Heart left ventricle (tissue), 16 donors: ENCODE measurements at regions not wholly inside any gene's neighbourhood (a gene's known extent, or its start where the extent isn't known, plus 50 kb on each side); places are given as distances from the start of the nearest gene placed in this dataset.

ENCODE experiments used
- ATAC-seq, 4 donors: fragments of 200-7000 bp; cut with Tn5 transposase; one replicate each; pipeline ENCODE4 v1.9.1; 2020 to 2022; ENCODE audit warnings: moderate library complexity in 4 of 4, mild to moderate bottlenecking in 3 of 4, moderate number of reproducible peaks in 1 of 4
- DNase-seq, 5 donors: peaks; one replicate each; pipeline ENCODE4 v3.0.0-alpha.2; 2020
- H3K27ac ChIP-seq, 12 donors: fragments of 200-600 bp; sonication (generic) in 4 of 12; one replicate each; pipeline versions ENCODE4 v1.5.0 to v1.8.0; 2016 to 2022; ENCODE audit warnings: mild to moderate bottlenecking in 2 of 12
- H3K27me3 ChIP-seq, 9 donors: fragments of 200-600 bp; sonication (generic) in 2 of 9; one replicate each; pipeline versions ENCODE4 v1.5.1 to v1.8.0; 2016 to 2022; ENCODE audit warnings: mild to moderate bottlenecking in 3 of 9
- H3K36me3 ChIP-seq, 9 donors: fragments of 200-600 bp; sonication (generic) in 2 of 9; one replicate each; pipeline versions ENCODE4 v1.5.0 to v1.8.0; 2018 to 2022; ENCODE audit warnings: mild to moderate bottlenecking in 2 of 9
- H3K4me1 ChIP-seq, 12 donors: fragments of 200-600 bp; sonication (generic) in 4 of 12; one replicate each; pipeline versions ENCODE4 v1.5.0 to v1.8.0; 2016 to 2022; ENCODE audit warnings: mild to moderate bottlenecking in 3 of 12
- H3K4me3 ChIP-seq, 12 donors: fragments of 200-600 bp; sonication (generic) in 4 of 12; one replicate each; pipeline versions ENCODE4 v1.5.0 to v1.8.0; 2017 to 2022; ENCODE audit warnings: mild to moderate bottlenecking in 9 of 12, moderate library complexity in 4 of 12
- H3K9me3 ChIP-seq, 12 donors: fragments of 200-600 bp; sonication (generic) in 4 of 12; one replicate each; pipeline versions ENCODE4 v1.5.0 to v1.8.0; 2016 to 2022; ENCODE audit warnings: mild to moderate bottlenecking in 1 of 12
- CTCF ChIP-seq, 12 donors: fragments of 200-600 bp; sonication (generic) in 4 of 12; IDR thresholded peaks; one replicate each; pipeline versions ENCODE4 v1.5.0 to v1.8.0; 2018 to 2022; ENCODE audit warnings: antibody characterized with exemption in 12 of 12, mild to moderate bottlenecking in 5 of 12
- POLR2A ChIP-seq, 2 donors: fragments of 450-650 bp; IDR thresholded peaks; one replicate each; pipeline ENCODE4 v1.6.1; 2017; ENCODE audit warnings: antibody characterized with exemption in 2 of 2, mild to moderate bottlenecking in 2 of 2, moderate library complexity in 2 of 2
- WGBS, 4 donors: extraction: QIAGEN DNeasy Blood & Tissue Kit in 2 of 4; methylation state at CpG; one replicate each; pipeline versions ENCODE4 v1.1.5 to v1.1.7; 2013 to 2018; 5-methylcytosine and 5-hydroxymethylcytosine counted together
- intact Hi-C, 10 donors: fragments of 100-400 bp; cut with DNase I; formaldehyde crosslinking; loops; one replicate each; pipeline versions ENCODE4 v1.11.1 to v1.14.2; 2022
- donor health status: ischemic (EF 13 %, LVEDD 7.1; RV severe dilation, severe dysfunction).
- donor health status: healthy with polysubstance abuse.
- donor health status: DM: no; HTN: yes; CAD: no.
- donor health status: DM: no; HTN: no; CAD: no.
- donor health status: ischemic (EF 25% LVEDD 6.9; RV normal size, moderate dysfunction).
- donor health status: ischemic (EF 25% LVEDD 5.7; RV mildly dilated, moderate dysfunction).
- donor health status: healthy.
- donor health status: DM: yes; HTN: yes; CAD: no.
- donor health status: ischemic (EF 35%, LVEDD 5.7; RV mildly dilated, moderate dysfunction).
- donor health status: nonischemic (EF 11% LVEDD 7.7; RV severe dilation, severe dysfunction).
- donor health status: DM: yes; HTN: yes; CAD: no.
- donor health status: PGD.
- donor health status: ischemic (EF 29% LVEDD 5.4; RV normal size, mild dysfunction).
- donor health status: nonischemic (EF 23%, LVEDD 6.1; RV moderate dilation, normal function).

GRCh38 chr1:99361406-99361805, 97.1 kb downstream of the PLPPR4 start:
- no peak overlapping the region for H3K27ac ChIP-seq
- no peak for DNase-seq
- H3K36me3 ChIP-seq, result no peaks in the 10 kb centered on the region
- no peak overlapping the region for H3K4me3 ChIP-seq
- ATAC-seq, result no peak
- intact Hi-C loops, result no loop called here
- H3K4me1 ChIP-seq, result no peaks in the 10 kb centered on the region
- TF ChIP-seq CTCF (IDR thresholded peaks at IDR 0.05) (no peak), POLR2A (IDR thresholded peaks at IDR 0.05) (no peak)
- 44 to 71% (median 54%) methylated on average over 2 of the region's 2 CpGs for WGBS, 4 donors
- no peaks in the 10 kb centered on the region for H3K9me3 ChIP-seq
- H3K27me3 ChIP-seq, result no peaks in the 10 kb centered on the region

- no peaks in the 10 kb centered on the region for H3K36me3 ChIP-seq
- no peaks in the 10 kb centered on the region for H3K4me1 ChIP-seq
- H3K4me3 ChIP-seq, result no peak overlapping the region
- H3K27me3 ChIP-seq, result no peaks in the 10 kb centered on the region
- DNase-seq (no peak), ATAC-seq (no peak)
- H3K27ac ChIP-seq, result no peak overlapping the region
- H3K9me3 ChIP-seq, result no peaks in the 10 kb centered on the region
- intact Hi-C loops, result no loop called here
- WGBS, 4 donors, result 57 to 85% (median 73%) methylated on average over 2 of the region's 2 CpGs
- no peak for TF ChIP-seq POLR2A (IDR thresholded peaks at IDR 0.05)
- TF ChIP-seq CTCF (IDR thresholded peaks at IDR 0.05), result no peak
Observed at GRCh38 chr1:99363531-99363930, 99.2 kb downstream of the PLPPR4 start.

GRCh38 chr1:99365141-99365540, 100.8 kb downstream of the PLPPR4 start:
- H3K4me1 ChIP-seq, result no peaks in the 10 kb centered on the region
- 75 to 79% (median 77%) methylated on average over 6 of the region's 6 CpGs for WGBS, 4 donors
- H3K4me3 ChIP-seq, result no peak overlapping the region
- H3K36me3 ChIP-seq, result no peaks in the 10 kb centered on the region
- intact Hi-C loops, result loop anchor here in 1 of 10 donors (2.0 kb wide), 1 partner anchor 24 kb away; no protein-coding TSS in a partner anchor
- H3K9me3 ChIP-seq, result no peaks in the 10 kb centered on the region
- ATAC-seq, result no peak
- no peak overlapping the region for H3K27ac ChIP-seq
- H3K27me3 ChIP-seq, result no peaks in the 10 kb centered on the region
- DNase-seq, result no peak
- TF ChIP-seq CTCF (IDR thresholded peaks at IDR 0.05) (no peak), POLR2A (IDR thresholded peaks at IDR 0.05) (no peak)

- WGBS, 4 donors, result 19 to 29% (median 25%) methylated on average over 1 of the region's 1 CpG
- Histone ChIP-seq H3K27me3 (no peaks in the 10 kb centered on the region), H3K9me3 (no peaks in the 10 kb centered on the region), H3K4me1 (no peaks in the 10 kb centered on the region), H3K27ac (no peak overlapping the region), H3K4me3 (no peak overlapping the region), H3K36me3 (no peaks in the 10 kb centered on the region)
- intact Hi-C loops, result loop anchor here in 1 of 10 donors (2.0 kb wide), 1 partner anchor 23 kb away; no protein-coding TSS in a partner anchor
- TF ChIP-seq POLR2A (IDR thresholded peaks at IDR 0.05) (no peak), CTCF (IDR thresholded peaks at IDR 0.05) (no peak)
- ATAC-seq, result no peak
- DNase-seq, result no peak
Observed at GRCh38 chr1:99365545-99365944, 101.3 kb downstream of the PLPPR4 start.
